GM10248 (cell line): ENCODE measurements at regions not wholly inside any gene's neighbourhood (a gene's known extent, or its start where the extent isn't known, plus 50 kb on each side); places are given as distances from the start of the nearest gene placed in this dataset.

ENCODE experiments used
- CTCF ChIA-PET: fragments of 300-600 bp; sonication (Branson Sonifier 250); formaldehyde crosslinking; extraction: SDS; loops from one replicate; lab custom pipeline; 2021; ENCODE audit warnings: antibody characterized with exemption; lab: Yijun Ruan, JAX
- POLR2A ChIA-PET: fragments of 350-650 bp; sonication (Branson Sonifier 250); formaldehyde crosslinking; extraction: SDS; loops from one replicate; lab custom pipeline; 2020; ENCODE audit warnings: antibody characterized with exemption; lab: Yijun Ruan, JAX
- DNase-seq: peaks from one replicate; pipeline ENCODE4 v3.0.0; 2012; ENCODE audit errors: extremely low spot score
- TF ChIP-seq, protein P1 (sequence below): IDR thresholded peaks from 2 replicates; pipeline ENCODE4 v1.5.1; 2012; ENCODE audit warnings: mild to moderate bottlenecking, low read depth; ENCODE audit errors: extremely low read depth, missing control alignments, control extremely low read depth

DNA sequence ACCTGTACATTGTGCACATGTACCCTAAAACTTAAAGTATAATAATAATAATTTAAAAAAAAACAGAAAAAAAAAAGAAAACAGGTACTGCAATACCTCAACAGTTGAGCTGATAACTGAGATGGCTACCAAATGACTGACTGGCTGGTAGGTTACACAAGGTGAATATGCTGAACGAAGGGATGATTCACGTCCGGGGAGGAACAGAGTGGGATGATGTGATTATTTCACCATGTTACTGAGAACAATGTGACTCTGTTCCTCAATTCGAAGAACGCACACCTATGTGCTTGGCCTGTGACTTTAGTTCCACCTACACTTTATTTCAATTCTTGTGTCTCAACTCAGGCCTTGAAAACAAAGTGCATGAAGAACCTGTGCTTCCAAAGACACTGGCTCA, 111.7 kb downstream of the CXXC4 start:
- ChIA-PET CTCF (no interaction called here), POLR2A (no interaction called here)
- TF ChIP-seq, protein P1, sequence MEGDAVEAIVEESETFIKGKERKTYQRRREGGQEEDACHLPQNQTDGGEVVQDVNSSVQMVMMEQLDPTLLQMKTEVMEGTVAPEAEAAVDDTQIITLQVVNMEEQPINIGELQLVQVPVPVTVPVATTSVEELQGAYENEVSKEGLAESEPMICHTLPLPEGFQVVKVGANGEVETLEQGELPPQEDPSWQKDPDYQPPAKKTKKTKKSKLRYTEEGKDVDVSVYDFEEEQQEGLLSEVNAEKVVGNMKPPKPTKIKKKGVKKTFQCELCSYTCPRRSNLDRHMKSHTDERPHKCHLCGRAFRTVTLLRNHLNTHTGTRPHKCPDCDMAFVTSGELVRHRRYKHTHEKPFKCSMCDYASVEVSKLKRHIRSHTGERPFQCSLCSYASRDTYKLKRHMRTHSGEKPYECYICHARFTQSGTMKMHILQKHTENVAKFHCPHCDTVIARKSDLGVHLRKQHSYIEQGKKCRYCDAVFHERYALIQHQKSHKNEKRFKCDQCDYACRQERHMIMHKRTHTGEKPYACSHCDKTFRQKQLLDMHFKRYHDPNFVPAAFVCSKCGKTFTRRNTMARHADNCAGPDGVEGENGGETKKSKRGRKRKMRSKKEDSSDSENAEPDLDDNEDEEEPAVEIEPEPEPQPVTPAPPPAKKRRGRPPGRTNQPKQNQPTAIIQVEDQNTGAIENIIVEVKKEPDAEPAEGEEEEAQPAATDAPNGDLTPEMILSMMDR = no peak

DNA sequence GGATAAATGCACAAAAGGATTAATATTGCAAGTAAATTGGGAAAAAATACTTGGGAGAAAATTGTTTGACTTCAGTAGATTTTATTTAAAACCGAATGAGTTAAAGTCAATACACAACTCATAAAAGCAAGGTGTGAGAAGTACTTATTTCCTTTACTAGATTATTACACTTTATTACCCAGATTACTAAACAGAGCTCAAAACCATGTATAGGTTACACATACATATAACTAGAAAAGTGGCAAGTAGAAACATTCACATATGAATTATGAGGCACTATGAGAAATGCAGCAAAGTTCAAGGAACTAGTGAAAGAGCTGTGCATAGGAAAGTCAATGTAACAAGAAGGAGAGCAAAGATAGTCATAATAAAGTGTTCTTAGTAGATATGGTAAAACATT, 113.0 kb downstream of the CXXC4 start:
- POLR2A ChIA-PET = no interaction called here
- TF ChIP-seq, protein P1 = no peak
- CTCF ChIA-PET = interaction anchor here (1.0 to 1.1 kb wide), 2 partner anchors 13 to 14 kb away, joined by 3 read pairs; no protein-coding TSS in a partner anchor

More for the DNA sequence above, 111.7 kb downstream of the CXXC4 start:
- DNase-seq = no peak

DNA sequence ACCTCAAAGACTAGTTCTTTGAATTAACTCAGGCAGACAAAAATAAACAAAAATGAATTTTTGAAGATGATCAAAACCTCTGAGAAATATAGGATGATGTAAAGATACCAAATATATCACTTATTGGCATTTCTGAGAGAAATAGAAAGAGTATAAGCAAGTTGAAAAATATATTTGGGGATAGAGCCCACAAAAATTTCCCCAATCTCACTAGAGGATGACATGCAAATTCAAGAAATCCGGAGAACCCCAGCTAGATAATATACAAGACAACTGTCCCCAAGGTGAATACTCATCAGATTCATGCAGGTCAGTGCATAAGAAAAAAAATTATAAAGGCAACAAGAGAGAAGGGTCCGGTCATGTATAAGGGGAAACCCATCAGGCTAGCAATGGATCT, 129.1 kb downstream of the CXXC4 start:
- POLR2A ChIA-PET = no interaction called here
- TF ChIP-seq, protein P1 = no peak
- CTCF ChIA-PET = interaction anchor here (1.1 to 2.7 kb wide), 2 partner anchors 14 to 79 kb away, joined by 3 to 7 read pairs; no protein-coding TSS in a partner anchor
- DNase-seq = no peak

More for the DNA sequence above, 113.0 kb downstream of the CXXC4 start:
- DNase-seq = no peak

DNA sequence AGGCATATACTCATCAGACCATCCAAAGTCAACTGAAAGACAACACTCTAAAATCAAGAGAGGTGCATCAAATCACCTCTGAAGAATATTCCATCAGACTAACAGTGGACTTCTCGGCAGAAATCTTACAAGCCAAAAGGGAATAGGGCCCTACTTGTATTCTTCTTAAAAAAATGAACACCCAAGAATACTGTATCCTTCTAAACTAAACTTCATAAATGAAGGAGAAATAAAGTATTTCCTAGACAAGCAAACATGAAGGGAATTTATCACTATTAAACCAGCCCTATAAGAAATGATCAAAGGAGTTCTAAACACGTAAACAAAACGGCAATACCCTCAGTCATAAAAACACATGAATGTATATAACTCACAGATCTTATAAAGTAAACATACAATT, 141.2 kb downstream of the CXXC4 start:
- POLR2A ChIA-PET = no interaction called here
- DNase-seq = no peak
- CTCF ChIA-PET = no interaction called here
- TF ChIP-seq, protein P1 = no peak

DNA sequence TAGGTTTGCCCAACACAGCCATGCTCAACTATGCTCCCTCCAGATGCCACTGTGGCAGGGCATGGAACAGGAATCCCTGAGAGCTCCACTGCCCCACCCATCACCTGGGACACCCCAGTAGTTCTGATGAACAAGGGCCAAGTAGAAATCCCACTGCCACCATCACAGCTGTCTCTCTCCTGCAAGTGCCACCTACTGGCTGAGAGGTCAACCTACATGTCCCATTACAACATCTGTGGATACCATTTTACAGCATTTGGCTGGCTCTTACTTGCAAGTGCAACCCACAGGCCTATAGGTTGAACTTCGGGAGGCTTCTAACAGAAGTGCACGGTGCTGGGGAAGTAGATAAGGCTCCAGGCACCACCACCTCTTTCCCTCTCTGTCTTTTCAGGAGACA, 142.5 kb downstream of the CXXC4 start:
- ChIA-PET CTCF (interaction anchor here (1.7 kb wide), 1 partner anchor 12 kb away, joined by 7 read pairs; no protein-coding TSS in a partner anchor), POLR2A (no interaction called here)
- TF ChIP-seq, protein P1 = no peak
- no peak for DNase-seq

DNA sequence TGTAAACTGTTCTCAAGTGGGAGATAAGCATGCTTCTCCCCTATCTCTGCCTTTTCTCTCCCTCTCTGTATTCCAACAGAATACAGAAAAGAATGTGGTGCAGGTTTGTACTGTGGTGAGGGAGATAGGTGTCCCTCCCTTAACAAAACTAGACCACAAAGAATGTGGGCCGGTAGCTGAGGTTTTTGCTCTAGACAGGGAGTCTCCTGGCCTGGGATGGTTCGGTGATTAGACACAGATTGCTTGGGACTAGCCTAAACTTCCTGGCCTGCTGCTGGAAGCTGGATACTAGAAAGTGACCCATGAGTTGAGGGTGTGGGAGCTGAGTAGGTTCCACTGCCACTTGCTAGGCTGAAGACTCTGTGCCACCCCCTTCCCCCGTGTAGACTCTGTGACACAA, 143.0 kb downstream of the CXXC4 start:
- TF ChIP-seq, protein P1 = no peak
- ChIA-PET POLR2A (no interaction called here), CTCF (interaction anchor here (1.7 kb wide), 1 partner anchor 13 kb away, joined by 7 read pairs; no protein-coding TSS in a partner anchor)
- DNase-seq = no peak

DNA sequence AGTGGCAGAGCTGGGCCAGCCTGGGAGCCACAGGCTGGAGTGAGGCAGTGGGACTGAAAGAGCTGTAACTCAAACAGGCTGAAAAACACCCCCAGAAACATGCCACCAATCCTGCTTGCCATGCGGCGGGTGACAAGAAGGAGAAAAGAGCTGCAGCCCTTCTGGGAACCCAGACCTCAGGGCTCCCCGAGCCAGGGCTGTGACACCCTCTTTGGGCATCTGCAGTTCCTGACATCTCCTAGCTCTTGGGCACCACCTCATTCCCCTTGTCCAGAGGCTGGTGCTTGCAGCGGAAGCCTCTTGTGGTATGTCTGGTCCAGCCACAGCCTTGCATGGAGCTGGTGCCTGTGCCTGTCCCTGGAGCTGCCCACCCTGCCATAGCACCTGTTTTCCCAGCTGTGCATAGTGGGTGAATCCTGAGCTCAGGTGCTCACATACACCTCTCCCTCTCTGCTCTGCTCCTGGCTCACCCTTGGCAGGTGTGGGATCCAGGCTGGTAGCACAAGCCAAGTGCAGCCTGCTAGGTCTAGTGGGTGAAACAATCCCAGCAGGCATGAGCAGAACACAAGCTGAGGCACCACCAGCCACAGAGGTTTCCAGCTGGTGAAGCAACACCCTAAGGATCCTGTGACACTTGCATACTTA, 149.0 kb downstream of the CXXC4 start:
- DNase-seq = no peak
- ChIA-PET CTCF (interaction anchor here (0.9 to 1.7 kb wide), 4 partner anchors 10 to 18 kb away, joined by 3 to 4 read pairs (median 4); no protein-coding TSS in a partner anchor), POLR2A (no interaction called here)
- TF ChIP-seq, protein P1 = no peak
